LHCN-M2 (cell line): ENCODE measurements at regions not wholly inside any gene's neighbourhood (a gene's known extent, or its start where the extent isn't known, plus 50 kb on each side); places are given as distances from the start of the nearest gene placed in this dataset.
"Not testable (repeated sequence)": the region's sequence is repeated elsewhere in the genome, so short reads cannot be mapped to it uniquely, and the experiment has no call there.

Source experiments
- DNase-seq: peaks from one replicate; pipeline ENCODE4 v3.0.0-alpha.2; 2012; ENCODE audit warnings: low read depth

GRCh38 chr3:135633078-135633477, 332.4 kb upstream of the PPP2R3A start:
- DNase-seq, result no peak

- DNase-seq, result no peak
Observed at GRCh38 chr3:135636596-135636995, 328.9 kb upstream of the PPP2R3A start.

DNA sequence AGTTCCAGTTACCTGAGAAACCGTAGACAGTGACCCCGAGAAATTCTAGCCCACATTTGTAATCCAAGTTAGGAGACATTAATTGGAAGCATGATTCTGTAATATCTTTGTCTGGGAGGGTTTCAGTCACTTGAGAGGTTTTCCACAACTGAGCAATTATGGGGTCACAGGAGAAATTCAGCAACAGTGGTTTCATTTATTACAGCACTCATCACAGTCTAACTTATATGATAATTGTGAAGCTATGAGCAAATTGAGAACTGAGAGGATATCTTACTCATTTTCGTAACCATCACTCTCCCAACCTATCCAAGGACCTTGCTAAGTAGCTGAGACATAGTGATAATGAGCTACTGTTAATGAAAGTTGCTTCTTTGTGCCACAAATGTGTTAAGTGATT, 328.5 kb upstream of the PPP2R3A start:
- DNase-seq, result no peak

DNA sequence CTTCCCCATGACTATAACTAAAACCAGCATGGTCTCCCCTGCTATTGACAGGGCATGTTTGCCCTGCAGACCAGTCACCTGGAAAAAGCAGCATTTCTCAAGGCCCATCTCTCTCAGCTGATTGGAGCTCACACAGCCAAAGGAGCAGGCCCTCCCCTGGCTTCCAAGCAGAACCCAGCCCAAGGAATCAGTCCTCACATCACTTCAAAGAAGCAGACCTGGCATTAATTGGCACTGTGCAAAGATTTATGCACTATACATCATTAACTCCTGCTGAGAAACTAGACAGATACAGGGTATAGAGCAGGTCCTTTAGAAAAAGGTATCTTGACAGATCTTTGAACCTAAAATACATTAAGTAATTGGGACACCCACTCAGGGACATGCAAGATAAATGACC, 323.8 kb upstream of the PPP2R3A start:
- no peak for DNase-seq

- no peak for DNase-seq
Observed at GRCh38 chr3:135645541-135645940, 320.0 kb upstream of the PPP2R3A start.

DNA sequence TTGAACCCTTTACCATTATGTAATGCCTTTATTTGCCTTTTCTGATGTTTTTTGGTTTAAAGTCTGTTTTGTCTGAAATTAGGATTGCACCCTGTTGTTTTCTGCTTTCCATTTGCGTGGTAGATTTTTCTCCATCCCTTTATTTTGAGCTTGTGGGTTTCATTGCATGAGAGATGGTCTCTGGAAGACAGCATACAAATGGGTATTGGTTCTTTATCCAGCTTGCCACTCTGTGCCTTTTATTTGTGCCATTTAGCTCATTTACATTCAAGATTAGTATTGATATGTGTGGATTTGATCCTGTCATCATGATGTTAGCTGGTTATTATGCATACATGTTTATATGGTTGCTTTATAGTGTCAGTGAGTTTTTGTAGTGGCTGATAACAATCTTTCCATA, 318.7 kb upstream of the PPP2R3A start:
- no peak for DNase-seq

GRCh38 chr3:135649361-135649760, 316.2 kb upstream of the PPP2R3A start:
- no peak for DNase-seq

GRCh38 chr3:135650309-135650708, 315.2 kb upstream of the PPP2R3A start:
- DNase-seq, result peak; percentile 2

GRCh38 chr3:135652388-135652787, 313.1 kb upstream of the PPP2R3A start:
- no peak for DNase-seq

DNA sequence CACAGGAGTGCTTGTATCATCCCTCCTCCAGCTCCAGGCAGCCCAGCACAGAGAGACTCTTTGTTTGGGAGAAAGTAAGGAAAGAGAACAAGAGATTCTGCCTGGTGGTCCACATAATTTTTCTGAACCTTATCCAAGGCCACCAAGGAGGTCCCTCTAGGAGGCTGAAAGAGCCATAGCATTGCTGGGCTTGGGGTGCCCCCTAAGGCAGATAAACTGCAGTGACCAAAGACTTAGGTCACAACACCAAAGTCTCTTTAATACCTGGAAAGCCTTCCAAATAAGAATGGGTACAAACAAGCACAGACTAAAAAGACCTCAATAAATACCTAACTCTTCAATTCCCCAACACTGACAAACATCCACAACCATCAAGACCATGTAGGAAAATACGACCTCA, 310.2 kb upstream of the PPP2R3A start:
- DNase-seq, result no peak

DNA sequence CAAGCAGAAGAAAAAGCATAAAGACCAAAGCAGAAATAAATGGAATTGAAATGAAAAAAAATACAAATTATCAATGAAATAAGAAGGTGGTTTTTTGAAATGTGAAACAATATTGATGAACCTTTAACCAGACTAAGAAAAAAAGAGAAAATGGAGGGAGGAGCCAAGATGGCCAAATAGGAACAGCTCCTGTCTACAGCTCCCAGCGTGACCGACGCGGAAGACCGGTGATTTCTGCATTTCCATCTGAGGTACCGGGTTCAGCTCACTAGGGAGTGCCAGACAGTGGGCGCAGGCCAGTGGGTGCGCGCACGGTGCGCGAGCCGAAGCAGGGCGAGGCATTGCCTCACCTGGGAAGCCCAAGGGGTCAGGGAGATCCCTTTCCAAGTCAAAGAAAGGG, 307.1 kb upstream of the PPP2R3A start:
- not testable (repeated sequence) for DNase-seq

DNA sequence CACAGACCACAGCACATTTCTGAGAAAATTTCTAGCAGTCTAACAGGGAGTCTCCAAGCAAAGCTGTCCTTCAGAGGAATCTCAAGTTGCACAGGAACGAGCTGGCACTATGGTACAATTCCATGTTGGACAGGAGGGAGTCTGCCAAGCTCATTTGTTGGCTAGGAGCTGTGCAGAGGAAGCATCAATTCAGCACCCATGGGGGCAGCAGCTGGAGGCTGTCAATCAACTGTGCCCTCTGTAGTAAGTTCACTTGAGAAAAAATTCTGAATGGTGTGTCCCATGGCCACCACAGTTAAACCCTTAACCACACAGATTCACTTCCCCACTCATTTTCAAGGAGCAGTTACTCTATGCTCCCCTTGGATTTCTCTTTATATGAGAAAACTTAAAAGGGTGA, 298.5 kb upstream of the PPP2R3A start:
- peak; percentile 63 for DNase-seq

DNA sequence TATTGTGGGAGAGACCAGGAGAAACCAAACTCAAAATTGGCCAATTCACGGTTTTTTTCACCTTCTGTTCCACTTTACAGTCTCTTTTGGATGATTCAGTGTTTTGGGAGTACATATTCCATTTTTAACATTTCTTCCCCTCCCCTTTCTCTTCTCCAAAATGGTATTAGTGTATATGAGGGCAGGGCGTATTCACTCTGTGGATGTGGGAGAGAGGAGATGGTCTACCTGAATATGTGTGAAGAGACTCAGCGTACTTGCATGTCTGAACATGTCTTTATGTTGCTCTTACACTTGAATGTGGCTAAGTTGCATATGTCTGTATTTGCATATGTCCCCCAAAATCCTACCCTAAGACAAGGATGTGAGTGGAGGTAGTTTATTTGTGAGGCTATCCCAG, 291.0 kb upstream of the PPP2R3A start:
- DNase-seq, result no peak

DNA sequence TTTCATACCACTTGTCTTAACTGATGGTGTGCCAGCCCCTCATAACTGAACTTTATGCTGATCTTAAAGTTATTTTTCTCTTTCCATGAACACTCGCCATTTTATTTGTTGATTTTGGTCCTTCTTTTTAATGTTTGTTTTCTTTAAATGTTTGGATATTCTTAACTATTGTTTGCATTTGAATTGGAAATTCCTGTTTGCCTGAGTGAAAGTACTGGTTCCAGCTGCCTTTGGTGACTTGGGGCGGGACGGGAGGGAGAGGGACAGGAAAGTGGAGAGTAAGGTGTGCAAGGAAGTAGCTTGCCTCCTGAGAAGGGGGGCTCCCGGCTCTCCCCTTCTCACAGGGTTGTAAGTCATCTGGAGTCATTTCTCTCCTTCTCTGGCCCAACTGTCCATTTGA, 287.1 kb upstream of the PPP2R3A start:
- DNase-seq, result no peak

- no peak for DNase-seq
Observed at GRCh38 chr3:135688003-135688402, 277.5 kb upstream of the PPP2R3A start.

- DNase-seq, result no peak
Observed at GRCh38 chr3:135690664-135691063, 274.9 kb upstream of the PPP2R3A start.

DNA sequence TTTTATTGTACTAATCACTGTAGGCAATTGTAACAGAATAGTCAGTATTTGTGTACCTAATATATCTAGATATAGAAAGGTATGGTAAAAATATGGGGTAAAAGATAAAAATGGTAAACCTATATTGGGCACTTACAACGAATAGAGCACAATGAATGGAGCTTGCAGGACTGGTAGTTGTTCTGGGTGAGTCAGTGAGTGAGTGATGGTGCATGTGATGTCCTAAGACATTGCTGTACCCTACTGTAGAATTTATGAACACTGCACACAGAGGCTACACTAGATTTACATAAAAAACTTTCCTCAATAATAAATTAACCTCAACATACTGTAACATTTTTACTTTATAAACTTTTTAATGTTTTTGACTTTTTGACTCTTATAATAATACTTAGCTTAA, 274.3 kb upstream of the PPP2R3A start:
- peak; percentile 15 for DNase-seq

- DNase-seq, result no peak
Observed at GRCh38 chr3:135694142-135694541, 271.4 kb upstream of the PPP2R3A start.

DNA sequence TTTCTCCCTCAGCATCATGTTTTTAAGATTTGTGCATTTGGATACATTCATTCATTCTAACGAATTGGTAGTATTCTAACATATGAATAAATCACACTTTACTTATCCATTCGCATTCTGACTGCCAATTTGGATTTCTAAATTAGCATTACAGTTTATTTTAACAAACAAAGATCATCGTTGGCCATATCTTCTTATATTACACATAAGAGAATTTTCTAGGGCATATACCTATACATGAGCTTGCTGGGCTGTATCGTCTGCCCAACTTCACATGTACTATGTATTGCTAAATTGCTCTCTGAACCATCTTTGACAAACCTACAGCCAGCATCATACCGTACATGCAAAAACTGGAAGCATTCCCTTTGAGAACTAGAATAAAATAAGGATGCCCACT, 265.8 kb upstream of the PPP2R3A start:
- DNase-seq, result no peak

GRCh38 chr3:135706758-135707375, 258.7 kb upstream of the PPP2R3A start:
- DNase-seq, result peak; percentile 77

GRCh38 chr3:135719449-135719848, 246.1 kb upstream of the PPP2R3A start:
- no peak for DNase-seq

GRCh38 chr3:135728007-135728721, 237.4 kb upstream of the PPP2R3A start:
- no peak for DNase-seq

GRCh38 chr3:135731546-135731945, 234.0 kb upstream of the PPP2R3A start:
- no peak for DNase-seq

- peak; percentile 19 for DNase-seq
Observed at GRCh38 chr3:135736740-135737139, 228.8 kb upstream of the PPP2R3A start.
